Stomach (tissue), 4 donors: ENCODE measurements at regions not wholly inside any gene's neighbourhood (a gene's known extent, or its start where the extent isn't known, plus 50 kb on each side); places are given as distances from the start of the nearest gene placed in this dataset.

Experiments
- POLR2A ChIP-seq, 4 donors: fragments of 450-650 bp; IDR thresholded peaks; one replicate each; pipeline ENCODE4 v1.6.1; 2016; ENCODE audit warnings: antibody characterized with exemption in 4 of 4, control low read depth in 2 of 4, mild to moderate bottlenecking in 1 of 4, moderate library complexity in 1 of 4
- POLR2AphosphoS5 ChIP-seq, 3 donors: sonication (generic); formaldehyde crosslinking; IDR thresholded peaks; one replicate each; pipeline ENCODE4 v1.6.1; 2016; ENCODE audit warnings: antibody characterized with exemption in 3 of 3
- TF ChIP-seq, protein P1 (sequence below), 7 experiments: fragments of 450-650 bp in 4 of 7; fragments of 200-600 bp in 3 of 7; sonication (generic) in 3 of 7; IDR thresholded peaks; one replicate each; pipeline ENCODE4 v1.5.1; 2016 to 2019; ENCODE audit warnings: antibody characterized with exemption in 7 of 7, control low read depth in 2 of 7, mild to moderate bottlenecking in 1 of 7

DNA sequence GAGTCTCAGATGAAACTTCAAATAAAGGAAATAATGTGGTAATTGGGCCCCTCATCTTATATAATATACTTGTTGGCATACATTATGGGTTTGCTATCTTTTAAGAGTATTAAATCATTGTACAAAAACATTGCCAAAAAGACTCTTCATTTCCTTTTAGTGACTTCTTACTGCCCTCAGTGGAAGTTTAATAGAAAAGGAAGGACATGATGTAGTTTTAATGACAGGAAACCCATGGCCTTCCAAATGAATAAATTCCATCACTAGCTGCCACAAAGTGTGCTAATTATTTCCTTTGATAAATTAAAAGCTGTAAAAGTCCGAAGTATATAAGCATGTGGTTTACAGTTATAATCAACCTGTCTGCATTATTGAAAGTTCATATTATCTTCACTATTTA lies 350.9 kb upstream of the HAND2 start:
- TF ChIP-seq POLR2A (IDR thresholded peaks at IDR 0.05) (no peak), POLR2AphosphoS5 (IDR thresholded peaks at IDR 0.05) (no peak)
- TF ChIP-seq, protein P1, sequence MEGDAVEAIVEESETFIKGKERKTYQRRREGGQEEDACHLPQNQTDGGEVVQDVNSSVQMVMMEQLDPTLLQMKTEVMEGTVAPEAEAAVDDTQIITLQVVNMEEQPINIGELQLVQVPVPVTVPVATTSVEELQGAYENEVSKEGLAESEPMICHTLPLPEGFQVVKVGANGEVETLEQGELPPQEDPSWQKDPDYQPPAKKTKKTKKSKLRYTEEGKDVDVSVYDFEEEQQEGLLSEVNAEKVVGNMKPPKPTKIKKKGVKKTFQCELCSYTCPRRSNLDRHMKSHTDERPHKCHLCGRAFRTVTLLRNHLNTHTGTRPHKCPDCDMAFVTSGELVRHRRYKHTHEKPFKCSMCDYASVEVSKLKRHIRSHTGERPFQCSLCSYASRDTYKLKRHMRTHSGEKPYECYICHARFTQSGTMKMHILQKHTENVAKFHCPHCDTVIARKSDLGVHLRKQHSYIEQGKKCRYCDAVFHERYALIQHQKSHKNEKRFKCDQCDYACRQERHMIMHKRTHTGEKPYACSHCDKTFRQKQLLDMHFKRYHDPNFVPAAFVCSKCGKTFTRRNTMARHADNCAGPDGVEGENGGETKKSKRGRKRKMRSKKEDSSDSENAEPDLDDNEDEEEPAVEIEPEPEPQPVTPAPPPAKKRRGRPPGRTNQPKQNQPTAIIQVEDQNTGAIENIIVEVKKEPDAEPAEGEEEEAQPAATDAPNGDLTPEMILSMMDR (IDR thresholded peaks at IDR 0.05): no peak
